MM.1S (cell line): ENCODE measurements at regions not wholly inside any gene's neighbourhood (a gene's known extent, or its start where the extent isn't known, plus 50 kb on each side); places are given as distances from the start of the nearest gene placed in this dataset.

Source experiments
- DNase-seq: peaks from one replicate; pipeline ENCODE4 v3.0.0-alpha.2; 2015
- H2AFZ ChIP-seq: fragments of 300-600 bp; sonication (generic); 2 replicates; pipeline ENCODE4 v1.6.0; 2016; ENCODE audit warnings: antibody characterized with exemption, low read length
- H3F3A ChIP-seq: fragments of 300-600 bp; sonication (generic); 2 replicates; pipeline ENCODE4 v1.6.1; 2016; ENCODE audit warnings: mild to moderate bottlenecking, antibody characterized with exemption, low read length, moderate library complexity, mixed read lengths; ENCODE audit not compliant: insufficient read depth
- H3K27ac ChIP-seq: fragments of 300-600 bp; sonication (generic); 2 replicates; pipeline ENCODE4 v1.5.1; 2016; ENCODE audit warnings: mild to moderate bottlenecking, low read length
- H3K27me3 ChIP-seq: fragments of 300-600 bp; sonication (generic); replicated peaks from 2 replicates; pipeline ENCODE4 v1.6.0; 2016; ENCODE audit warnings: low read length; ENCODE audit not compliant: insufficient read depth
- H3K36me3 ChIP-seq: fragments of 300-600 bp; sonication (generic); replicated peaks from 2 replicates; pipeline ENCODE4 v1.6.1; 2016; ENCODE audit warnings: mild to moderate bottlenecking, low read length, mixed read lengths; ENCODE audit not compliant: insufficient read depth
- H3K4me1 ChIP-seq: fragments of 300-600 bp; sonication (generic); 2 replicates; pipeline ENCODE4 v1.6.1; 2016; ENCODE audit warnings: low read length, mixed read lengths
- H3K4me2 ChIP-seq: fragments of 300-600 bp; sonication (generic); 2 replicates; pipeline ENCODE4 v1.6.0; 2016; ENCODE audit warnings: low read depth, low read length
- H3K4me3 ChIP-seq: fragments of 300-600 bp; sonication (generic); 2 replicates; pipeline ENCODE4 v1.5.1; 2016; ENCODE audit warnings: low read length, mixed read lengths
- H3K79me2 ChIP-seq: fragments of 300-600 bp; sonication (generic); 2 replicates; pipeline ENCODE4 v1.6.1; 2016; ENCODE audit warnings: mixed run types, low read length, mixed read lengths
- H3K9ac ChIP-seq: fragments of 300-600 bp; sonication (generic); 2 replicates; pipeline ENCODE4 v1.6.1; 2016; ENCODE audit warnings: low read length, mixed read lengths
- H3K9me2 ChIP-seq: fragments of 300-600 bp; sonication (generic); replicated peaks from 2 replicates; pipeline ENCODE4 v1.6.1; 2016; ENCODE audit warnings: mild to moderate bottlenecking, low read length, mixed read lengths; ENCODE audit not compliant: insufficient read depth
- H3K9me3 ChIP-seq: fragments of 300-600 bp; sonication (generic); replicated peaks from 2 replicates; pipeline ENCODE4 v1.6.1; 2016; ENCODE audit warnings: mild to moderate bottlenecking, low read length, mixed read lengths; ENCODE audit not compliant: insufficient read depth
- H4K20me1 ChIP-seq: fragments of 300-600 bp; sonication (generic); 2 replicates; pipeline ENCODE4 v1.6.1; 2016; ENCODE audit warnings: mild to moderate bottlenecking, low read length, moderate library complexity, mixed read lengths; ENCODE audit not compliant: insufficient read depth
- CTCF ChIP-seq: fragments of 300-600 bp; sonication (generic); IDR thresholded peaks from 2 replicates; pipeline ENCODE4 v1.5.1; 2016; ENCODE audit warnings: antibody characterized with exemption, low read length, mixed read lengths
- EZH2 ChIP-seq: fragments of 300-600 bp; sonication (generic); optimal IDR thresholded peaks from 2 replicates; pipeline ENCODE3; 2017; ENCODE audit warnings: low read depth, mild to moderate bottlenecking, antibody characterized with exemption, low read length, mixed read lengths
- EZH2phosphoT487 ChIP-seq: fragments of 300-600 bp; sonication (generic); IDR thresholded peaks from 2 replicates; pipeline ENCODE4 v1.6.1; 2018; ENCODE audit warnings: antibody characterized with exemption, low read length

GRCh38 chr6:169368200-169368599 lies 114.6 kb upstream of the THBS2 start:
- no peak for TF ChIP-seq CTCF
- no peak for TF ChIP-seq EZH2
- no peak for TF ChIP-seq EZH2phosphoT487
- H3K4me1 ChIP-seq = no peaks in the 10 kb centered on the region
- no peaks in the 10 kb centered on the region for H3F3A ChIP-seq
- H4K20me1 ChIP-seq = no peaks in the 10 kb centered on the region
- no peaks in the 10 kb centered on the region for H3K27me3 ChIP-seq
- no peak overlapping the region for H2AFZ ChIP-seq
- no peak overlapping the region for H3K4me2 ChIP-seq
- H3K9ac ChIP-seq = no peak overlapping the region
- no peaks in the 10 kb centered on the region for H3K9me3 ChIP-seq
- no peaks in the 10 kb centered on the region for H3K79me2 ChIP-seq
- no peaks in the 10 kb centered on the region for H3K36me3 ChIP-seq
- no peaks in the 10 kb centered on the region for H3K9me2 ChIP-seq
- DNase-seq = no peak
- no peak overlapping the region for H3K4me3 ChIP-seq
- no peak overlapping the region for H3K27ac ChIP-seq

- Histone ChIP-seq H3K79me2 (no peaks in the 10 kb centered on the region), H3K4me2 (no peak overlapping the region), H3K9ac (no peak overlapping the region), H3K27me3 (no peaks in the 10 kb centered on the region), H3K4me1 (no peaks in the 10 kb centered on the region), H4K20me1 (no peaks in the 10 kb centered on the region), H3K27ac (no peak overlapping the region), H2AFZ (no peak overlapping the region), H3F3A (no peaks in the 10 kb centered on the region), H3K4me3 (no peak overlapping the region), H3K9me3 (no peaks in the 10 kb centered on the region), H3K9me2 (no peaks in the 10 kb centered on the region), H3K36me3 (no peaks in the 10 kb centered on the region)
- no peak for TF ChIP-seq EZH2
- TF ChIP-seq EZH2phosphoT487 = no peak
- TF ChIP-seq CTCF = no peak
- DNase-seq = no peak
Measured at GRCh38 chr6:169367507-169367906, 113.9 kb upstream of the THBS2 start.

- DNase-seq = no peak
- Histone ChIP-seq H3K4me1 (no peaks in the 10 kb centered on the region), H3K4me2 (no peak overlapping the region), H3F3A (no peaks in the 10 kb centered on the region), H3K27me3 (no peaks in the 10 kb centered on the region), H3K27ac (no peak overlapping the region), H2AFZ (no peak overlapping the region), H3K79me2 (no peaks in the 10 kb centered on the region), H3K9me3 (no peaks in the 10 kb centered on the region), H3K9ac (no peak overlapping the region), H3K9me2 (no peaks in the 10 kb centered on the region), H3K4me3 (no peak overlapping the region), H3K36me3 (no peaks in the 10 kb centered on the region), H4K20me1 (no peaks in the 10 kb centered on the region)
- TF ChIP-seq CTCF = no peak
- no peak for TF ChIP-seq EZH2
- no peak for TF ChIP-seq EZH2phosphoT487
Measured at GRCh38 chr6:169366258-169366901, 112.7 kb upstream of the THBS2 start.
